CD4-positive, CD25-positive, alpha-beta regulatory T cell (primary cell): ENCODE measurements at regions not wholly inside any gene's neighbourhood (a gene's known extent, or its start where the extent isn't known, plus 50 kb on each side); places are given as distances from the start of the nearest gene placed in this dataset.

Experiments used
- ATAC-seq, 2 donors: fragments of 150-1000 bp; cut with Tn5 transposase; one replicate each; pipeline ENCODE4 v1.10.0; 2021; ENCODE audit warnings: low read depth in 2 of 2, moderate number of reproducible peaks in 2 of 2, moderate library complexity in 1 of 2
- DNase-seq, 3 donors: peaks; one replicate each; pipeline versions ENCODE4 v3.0.0 to v3.0.0-alpha.2; 2012 to 2022; ENCODE audit warnings: mixed read lengths in 1 of 3
- H3K27ac ChIP-seq: one replicate; pipeline ENCODE4 v1.7.0; 2013; ENCODE audit warnings: mild to moderate bottlenecking, low read length; ENCODE audit not compliant: insufficient read depth, poor library complexity, severe bottlenecking
- H3K27me3 ChIP-seq: one replicate; pipeline ENCODE4 v1.7.0; 2013; ENCODE audit warnings: low read length; ENCODE audit not compliant: control insufficient read depth, insufficient read depth
- H3K36me3 ChIP-seq: one replicate; pipeline ENCODE4 v1.7.0; 2013; ENCODE audit warnings: mild to moderate bottlenecking, low read length, moderate library complexity; ENCODE audit not compliant: control insufficient read depth, insufficient read depth
- H3K4me1 ChIP-seq: 2 replicates; pipeline ENCODE4 v1.7.0; 2013; ENCODE audit warnings: mild to moderate bottlenecking, low read length; ENCODE audit not compliant: insufficient read depth, control insufficient read depth, poor library complexity, severe bottlenecking
- H3K4me3 ChIP-seq: one replicate; pipeline ENCODE4 v1.7.0; 2013; ENCODE audit warnings: low read depth, mild to moderate bottlenecking, low read length, moderate library complexity
- H3K9me3 ChIP-seq, 2 experiments: 1 replicate in 1 of 2; 2 replicates in 1 of 2; pipeline ENCODE4 v1.7.0; 2013; ENCODE audit warnings: low read length in 2 of 2, mild to moderate bottlenecking in 1 of 2, moderate library complexity in 1 of 2; ENCODE audit not compliant: control insufficient read depth in 2 of 2
- H3K27ac Mint-ChIP-seq, 3 donors: one replicate each; pipeline ENCODE4 v1.8.0; 2020 to 2022; ENCODE audit warnings: mild to moderate bottlenecking in 3 of 3, mixed read lengths in 3 of 3, moderate library complexity in 2 of 3
- H3K27me3 Mint-ChIP-seq: one replicate; pipeline ENCODE4 v1.8.0; 2022; ENCODE audit warnings: mild to moderate bottlenecking, mixed read lengths
- H3K36me3 Mint-ChIP-seq: one replicate; pipeline ENCODE4 v1.8.0; 2020; ENCODE audit warnings: mixed read lengths
- H3K4me1 Mint-ChIP-seq, 4 donors: one replicate each; pipeline ENCODE4 v1.8.0; 2020 to 2022; ENCODE audit warnings: mixed read lengths in 4 of 4, mild to moderate bottlenecking in 1 of 4
- H3K4me3 Mint-ChIP-seq, 4 donors: one replicate each; pipeline ENCODE4 v1.8.0; 2020 to 2022; ENCODE audit warnings: mild to moderate bottlenecking in 4 of 4, mixed read lengths in 4 of 4, moderate library complexity in 3 of 4
- H3K9me3 Mint-ChIP-seq, 7 donors: one replicate each; pipeline ENCODE4 v1.8.0; 2020 to 2022; ENCODE audit warnings: mixed read lengths in 7 of 7, mild to moderate bottlenecking in 3 of 7, moderate library complexity in 2 of 7

GRCh38 chr9:30160570-30160969 lies 2223.9 kb upstream of the ACO1 start:
- ATAC-seq = no peak
- no peaks in the 10 kb centered on the region for H3K36me3 Mint-ChIP-seq
- Histone ChIP-seq H3K27ac (no peak overlapping the region), H3K4me3 (no peak overlapping the region), H3K36me3 (no peaks in the 10 kb centered on the region), H3K27me3 (no peaks in the 10 kb centered on the region), H3K4me1 (no peaks in the 10 kb centered on the region), H3K9me3 (no peaks in the 10 kb centered on the region)
- DNase-seq = no peak
- H3K27ac Mint-ChIP-seq = no peak overlapping the region
- H3K27me3 Mint-ChIP-seq = no peaks in the 10 kb centered on the region
- H3K4me3 Mint-ChIP-seq = no peak overlapping the region
- H3K9me3 Mint-ChIP-seq = peaks cover 0 to 9% (median 3%) of the 10 kb centered on the region in 7 donors
- no peaks in the 10 kb centered on the region for H3K4me1 Mint-ChIP-seq

- H3K4me1 ChIP-seq = no peaks in the 10 kb centered on the region
- H3K36me3 Mint-ChIP-seq = no peaks in the 10 kb centered on the region
- no peaks in the 10 kb centered on the region for H3K4me1 Mint-ChIP-seq
- no peak overlapping the region for H3K4me3 Mint-ChIP-seq
- no peaks in the 10 kb centered on the region for H3K27me3 ChIP-seq
- H3K27me3 Mint-ChIP-seq = no peaks in the 10 kb centered on the region
- H3K4me3 ChIP-seq = no peak overlapping the region
- H3K27ac ChIP-seq = no peak overlapping the region
- H3K27ac Mint-ChIP-seq = no peak overlapping the region
- no peaks in the 10 kb centered on the region for H3K36me3 ChIP-seq
- DNase-seq (no peak), ATAC-seq (no peak)
- H3K9me3 Mint-ChIP-seq = peaks cover 0 to 13% (median 4%) of the 10 kb centered on the region in 7 donors
- no peaks in the 10 kb centered on the region for H3K9me3 ChIP-seq
These were observed 2212.2 kb upstream of the ACO1 start for GRCh38 chr9:30172206-30172605.

GRCh38 chr9:30178610-30179009 lies 2205.8 kb upstream of the ACO1 start:
- Histone ChIP-seq H3K9me3 (no peaks in the 10 kb centered on the region), H3K4me1 (no peaks in the 10 kb centered on the region), H3K36me3 (no peaks in the 10 kb centered on the region), H3K27ac (no peak overlapping the region), H3K4me3 (no peak overlapping the region), H3K27me3 (no peaks in the 10 kb centered on the region)
- Mint-ChIP-seq H3K27me3 (no peaks in the 10 kb centered on the region), H3K4me1 (no peaks in the 10 kb centered on the region), H3K9me3 (peaks cover 0 to 12% (median 0%) of the 10 kb centered on the region in 7 donors), H3K27ac (no peak overlapping the region), H3K4me3 (no peak overlapping the region), H3K36me3 (no peaks in the 10 kb centered on the region)
- peak in 1 of 2 donors; percentile 47 for ATAC-seq
- DNase-seq = no peak

GRCh38 chr9:30193421-30193820 lies 2191.0 kb upstream of the ACO1 start:
- Histone ChIP-seq H3K9me3 (peaks cover 0 to 7% of the 10 kb centered on the region in 2 experiments), H3K27ac (no peak overlapping the region), H3K4me3 (no peak overlapping the region), H3K36me3 (no peaks in the 10 kb centered on the region), H3K27me3 (no peaks in the 10 kb centered on the region), H3K4me1 (no peaks in the 10 kb centered on the region)
- Mint-ChIP-seq H3K27me3 (no peaks in the 10 kb centered on the region), H3K36me3 (no peaks in the 10 kb centered on the region), H3K4me3 (no peak overlapping the region), H3K4me1 (no peaks in the 10 kb centered on the region), H3K9me3 (peaks cover 2 to 14% (median 9%) of the 10 kb centered on the region in 7 donors), H3K27ac (no peak overlapping the region)
- no peak for DNase-seq
- ATAC-seq = no peak

GRCh38 chr9:30196941-30197340 lies 2187.5 kb upstream of the ACO1 start:
- H3K36me3 Mint-ChIP-seq = no peaks in the 10 kb centered on the region
- H3K4me3 Mint-ChIP-seq = no peak overlapping the region
- H3K9me3 Mint-ChIP-seq = peaks cover 1 to 17% (median 3%) of the 10 kb centered on the region in 7 donors
- no peak overlapping the region for H3K27ac ChIP-seq
- no peaks in the 10 kb centered on the region for H3K36me3 ChIP-seq
- DNase-seq (no peak), ATAC-seq (no peak)
- no peaks in the 10 kb centered on the region for H3K4me1 ChIP-seq
- no peaks in the 10 kb centered on the region for H3K4me1 Mint-ChIP-seq
- H3K27me3 Mint-ChIP-seq = no peaks in the 10 kb centered on the region
- H3K4me3 ChIP-seq = no peak overlapping the region
- no peak overlapping the region for H3K27ac Mint-ChIP-seq
- H3K9me3 ChIP-seq = peaks cover 0 to 20% of the 10 kb centered on the region in 2 experiments
- H3K27me3 ChIP-seq = no peaks in the 10 kb centered on the region

- Mint-ChIP-seq H3K27ac (no peak overlapping the region), H3K4me3 (no peak overlapping the region), H3K9me3 (peaks cover 1 to 17% (median 3%) of the 10 kb centered on the region in 7 donors), H3K36me3 (no peaks in the 10 kb centered on the region), H3K4me1 (no peaks in the 10 kb centered on the region), H3K27me3 (no peaks in the 10 kb centered on the region)
- DNase-seq (no peak), ATAC-seq (no peak)
- Histone ChIP-seq H3K9me3 (peaks cover 0 to 20% of the 10 kb centered on the region in 2 experiments), H3K4me1 (no peaks in the 10 kb centered on the region), H3K27ac (no peak overlapping the region), H3K4me3 (no peak overlapping the region), H3K27me3 (no peaks in the 10 kb centered on the region), H3K36me3 (no peaks in the 10 kb centered on the region)
These were observed 2187.0 kb upstream of the ACO1 start for GRCh38 chr9:30197453-30197852.

GRCh38 chr9:30197954-30198353 lies 2186.5 kb upstream of the ACO1 start:
- H3K27ac Mint-ChIP-seq = no peak overlapping the region

GRCh38 chr9:30198463-30199309 lies 2185.8 kb upstream of the ACO1 start:
- Mint-ChIP-seq H3K4me3 (no peak overlapping the region), H3K9me3 (peaks cover 0 to 17% (median 2%) of the 10 kb centered on the region in 7 donors), H3K36me3 (no peaks in the 10 kb centered on the region), H3K4me1 (no peaks in the 10 kb centered on the region), H3K27ac (no peak overlapping the region), H3K27me3 (no peaks in the 10 kb centered on the region)
- Histone ChIP-seq H3K4me1 (no peaks in the 10 kb centered on the region), H3K9me3 (peaks cover 0 to 20% of the 10 kb centered on the region in 2 experiments), H3K36me3 (no peaks in the 10 kb centered on the region), H3K27ac (no peak overlapping the region), H3K27me3 (no peaks in the 10 kb centered on the region), H3K4me3 (no peak overlapping the region)
- ATAC-seq (no peak), DNase-seq (no peak)

More at GRCh38 chr9:30197954-30198353, 2186.5 kb upstream of the ACO1 start:
- Mint-ChIP-seq H3K9me3 (peaks cover 0 to 17% (median 2%) of the 10 kb centered on the region in 7 donors), H3K27me3 (no peaks in the 10 kb centered on the region), H3K36me3 (no peaks in the 10 kb centered on the region), H3K4me1 (no peaks in the 10 kb centered on the region), H3K4me3 (no peak overlapping the region)
- peaks cover 0 to 20% of the 10 kb centered on the region in 2 experiments for H3K9me3 ChIP-seq
- no peaks in the 10 kb centered on the region for H3K27me3 ChIP-seq
- H3K4me3 ChIP-seq = no peak overlapping the region
- H3K36me3 ChIP-seq = no peaks in the 10 kb centered on the region
- DNase-seq (peak in 1 of 3 donors; percentile 5), ATAC-seq (no peak)
- no peak overlapping the region for H3K27ac ChIP-seq
- H3K4me1 ChIP-seq = no peaks in the 10 kb centered on the region
